ENCODE measurements at regions not wholly inside any gene's neighbourhood (a gene's known extent, or its start where the extent isn't known, plus 50 kb on each side); places are given as distances from the start of the nearest gene placed in this dataset.

DNA sequence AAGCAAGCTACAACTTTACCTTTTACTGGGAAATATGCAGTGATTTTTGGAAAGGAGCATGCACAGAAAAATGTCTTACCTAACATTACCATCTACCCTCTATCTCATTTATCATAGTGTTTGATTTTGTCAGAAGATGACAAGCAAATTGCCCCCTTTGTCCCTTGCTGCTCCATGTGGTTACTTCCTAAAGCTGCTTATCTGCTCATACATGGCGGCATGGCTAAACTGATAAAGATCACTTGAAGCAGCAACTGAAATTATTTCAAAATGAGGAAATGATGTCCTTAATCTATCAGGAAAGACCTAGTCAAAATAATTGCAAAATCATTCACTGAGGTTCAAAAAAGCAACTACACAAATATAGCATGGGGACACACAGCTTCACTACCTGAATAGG, 1198.5 kb upstream of the SORCS1 start:
- TF ChIP-seq, protein P1, sequence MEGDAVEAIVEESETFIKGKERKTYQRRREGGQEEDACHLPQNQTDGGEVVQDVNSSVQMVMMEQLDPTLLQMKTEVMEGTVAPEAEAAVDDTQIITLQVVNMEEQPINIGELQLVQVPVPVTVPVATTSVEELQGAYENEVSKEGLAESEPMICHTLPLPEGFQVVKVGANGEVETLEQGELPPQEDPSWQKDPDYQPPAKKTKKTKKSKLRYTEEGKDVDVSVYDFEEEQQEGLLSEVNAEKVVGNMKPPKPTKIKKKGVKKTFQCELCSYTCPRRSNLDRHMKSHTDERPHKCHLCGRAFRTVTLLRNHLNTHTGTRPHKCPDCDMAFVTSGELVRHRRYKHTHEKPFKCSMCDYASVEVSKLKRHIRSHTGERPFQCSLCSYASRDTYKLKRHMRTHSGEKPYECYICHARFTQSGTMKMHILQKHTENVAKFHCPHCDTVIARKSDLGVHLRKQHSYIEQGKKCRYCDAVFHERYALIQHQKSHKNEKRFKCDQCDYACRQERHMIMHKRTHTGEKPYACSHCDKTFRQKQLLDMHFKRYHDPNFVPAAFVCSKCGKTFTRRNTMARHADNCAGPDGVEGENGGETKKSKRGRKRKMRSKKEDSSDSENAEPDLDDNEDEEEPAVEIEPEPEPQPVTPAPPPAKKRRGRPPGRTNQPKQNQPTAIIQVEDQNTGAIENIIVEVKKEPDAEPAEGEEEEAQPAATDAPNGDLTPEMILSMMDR (IDR thresholded peaks at IDR 0.05; ENCODE audit: borderline replicate concordance, insufficient read depth, low read depth, low read length): no peak
- no peak overlapping the region for H3K4me3 ChIP-seq (ENCODE audit: low read depth, low read length)

DNA sequence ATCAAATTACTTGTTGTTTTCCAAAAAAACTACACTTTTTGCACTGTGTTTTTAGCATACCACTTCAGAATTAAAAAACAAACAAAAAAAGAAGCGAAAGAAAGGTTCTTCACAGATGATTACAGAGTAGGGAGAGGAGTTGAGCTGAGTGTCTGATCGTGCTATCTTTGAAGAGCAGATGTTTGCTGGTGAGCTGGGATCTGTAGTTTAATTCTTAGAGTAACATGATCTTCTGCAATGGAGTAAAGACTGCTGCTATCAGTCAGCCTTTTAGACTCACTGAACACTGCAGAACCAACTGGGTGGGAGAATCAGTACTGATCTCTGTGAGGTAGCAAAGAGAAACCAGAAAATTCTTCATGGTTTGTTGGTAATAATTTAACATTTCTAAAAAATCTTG, 1197.8 kb upstream of the SORCS1 start:
- H3K4me3 ChIP-seq (ENCODE audit: low read depth, low read length): no peak overlapping the region
- TF ChIP-seq, protein P1 (IDR thresholded peaks at IDR 0.05; ENCODE audit: borderline replicate concordance, insufficient read depth, low read depth, low read length): no peak

DNA sequence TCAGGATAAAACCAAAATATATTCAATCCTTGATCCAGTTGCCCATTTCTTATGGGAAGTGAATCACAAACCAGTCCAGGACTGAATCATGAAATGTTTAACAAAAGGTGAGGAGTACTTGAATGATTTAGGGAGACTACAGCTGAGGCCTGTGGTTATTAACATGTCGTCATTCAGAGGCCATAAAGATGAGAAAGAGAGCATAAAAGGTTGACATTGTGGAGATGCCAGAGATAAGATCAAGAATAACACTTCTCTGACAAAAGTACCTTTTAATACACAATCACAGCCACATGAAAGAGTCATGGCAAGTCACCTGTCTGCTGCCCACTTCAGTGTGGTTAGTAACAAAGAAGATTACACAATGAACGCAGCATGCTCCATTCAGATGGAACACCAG, 1195.7 kb upstream of the SORCS1 start:
- TF ChIP-seq, protein P1 (IDR thresholded peaks at IDR 0.05; ENCODE audit: borderline replicate concordance, insufficient read depth, low read depth, low read length): no peak
- H3K4me3 ChIP-seq (ENCODE audit: low read depth, low read length): no peak overlapping the region

DNA sequence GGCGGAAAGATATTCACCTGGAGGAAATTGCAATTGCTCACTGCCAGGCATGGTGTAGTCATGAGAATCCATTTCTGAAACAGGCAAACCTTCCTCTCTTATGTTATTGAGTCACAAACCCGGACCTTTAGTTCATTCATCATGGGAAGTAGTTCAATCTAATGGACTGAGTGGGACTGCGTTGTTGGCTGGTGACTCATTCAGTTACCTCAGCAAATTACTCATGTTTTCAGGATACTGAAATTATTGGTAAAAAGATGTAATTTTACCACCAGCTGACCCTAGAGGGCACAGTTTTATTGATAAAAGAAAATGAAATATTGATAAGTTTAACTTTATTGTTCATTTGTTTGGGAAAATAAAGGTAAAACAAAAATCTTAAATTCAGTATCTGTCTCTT, 1194.4 kb upstream of the SORCS1 start:
- TF ChIP-seq, protein P1 (IDR thresholded peaks at IDR 0.05; ENCODE audit: borderline replicate concordance, insufficient read depth, low read depth, low read length): no peak
- H3K4me3 ChIP-seq (ENCODE audit: low read depth, low read length): no peak overlapping the region

DNA sequence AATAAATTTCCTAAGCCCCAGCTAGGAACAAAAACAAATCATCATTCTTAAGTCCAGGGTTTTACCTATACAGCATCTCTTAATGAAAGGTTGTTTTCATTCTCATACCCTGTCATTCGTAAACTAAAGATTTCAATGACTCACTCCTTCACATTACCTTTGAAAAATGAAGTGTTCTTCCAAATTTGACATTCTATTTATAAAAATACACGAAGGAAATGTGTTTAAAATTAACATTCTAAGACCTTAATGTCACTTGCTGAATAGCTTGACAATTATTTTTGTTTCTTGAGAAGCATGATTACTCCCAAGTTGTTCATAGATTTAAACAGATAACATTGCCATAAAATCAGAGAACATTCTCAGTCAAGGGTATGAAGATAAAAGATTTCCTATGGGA, 1188.3 kb upstream of the SORCS1 start:
- no peak overlapping the region for H3K4me3 ChIP-seq (ENCODE audit: low read depth, low read length)
- TF ChIP-seq, protein P1 (IDR thresholded peaks at IDR 0.05; ENCODE audit: borderline replicate concordance, insufficient read depth, low read depth, low read length): no peak

DNA sequence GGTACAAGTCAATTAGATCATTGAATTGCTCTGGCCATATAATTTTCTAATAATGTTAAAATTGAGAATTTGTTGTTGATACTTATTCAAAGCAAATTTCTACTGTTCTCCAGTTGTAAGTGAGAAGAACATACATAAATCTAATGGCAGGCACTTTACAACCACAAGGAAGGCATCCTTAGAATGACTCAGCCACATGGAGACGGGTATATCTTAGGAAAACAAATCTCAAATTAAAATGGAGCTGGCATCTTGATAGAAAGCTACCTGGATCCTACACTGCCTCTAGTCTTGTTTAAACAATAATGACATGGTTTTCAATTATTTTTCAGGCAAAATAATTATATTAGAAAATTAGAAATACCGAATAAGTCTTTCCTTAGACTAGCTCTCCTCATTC, 1183.7 kb upstream of the SORCS1 start:
- TF ChIP-seq, protein P1 (IDR thresholded peaks at IDR 0.05; ENCODE audit: borderline replicate concordance, insufficient read depth, low read depth, low read length): no peak
- H3K4me3 ChIP-seq (ENCODE audit: low read depth, low read length): no peak overlapping the region

DNA sequence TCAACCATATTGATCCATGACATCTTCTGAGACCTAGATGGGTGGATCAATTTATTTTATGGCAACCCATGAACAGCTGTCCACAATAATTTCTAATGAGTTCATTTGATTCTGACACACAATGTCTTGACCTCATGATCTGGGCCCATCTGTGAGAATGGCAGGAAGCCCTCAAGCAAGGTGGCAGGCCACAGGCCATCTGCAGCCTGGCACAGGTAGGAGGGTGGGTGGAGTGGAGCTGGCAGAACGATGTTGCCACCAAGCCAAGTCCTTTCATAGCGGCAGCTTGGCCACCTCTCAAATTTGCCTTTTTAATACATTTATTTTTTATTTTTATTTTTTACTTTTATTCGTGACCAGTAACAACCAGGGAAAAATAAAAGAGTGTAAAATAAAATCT, 1181.6 kb upstream of the SORCS1 start:
- TF ChIP-seq, protein P1 (IDR thresholded peaks at IDR 0.05; ENCODE audit: borderline replicate concordance, insufficient read depth, low read depth, low read length): no peak
- no peak overlapping the region for H3K4me3 ChIP-seq (ENCODE audit: low read depth, low read length)
